MCF 10A (cell line): ENCODE measurements at regions not wholly inside any gene's neighbourhood (a gene's known extent, or its start where the extent isn't known, plus 50 kb on each side); places are given as distances from the start of the nearest gene placed in this dataset.

Source experiments
- BruUV-seq: library from RNA; stranded (reverse); fragments of 400-500 nt; replicated peaks from 2 replicates; lab custom pipeline; 2021; lab: Mats Ljungman, UMichigan
- CTCF ChIA-PET: fragments of 300-600 bp; sonication (Branson Sonifier 250); formaldehyde crosslinking; extraction: SDS; loops from one replicate; lab custom pipeline; 2021; ENCODE audit warnings: antibody characterized with exemption, inconsistent platforms; lab: Yijun Ruan, JAX
- POLR2A ChIA-PET: fragments of 300-600, 350-650 bp; sonication (Branson Sonifier 250); formaldehyde crosslinking; extraction: SDS; loops from one replicate; lab custom pipeline; 2020; ENCODE audit warnings: antibody characterized with exemption, inconsistent platforms; lab: Yijun Ruan, JAX
- DNase-seq: peaks from one replicate; pipeline ENCODE4 v3.0.0-alpha.2; 2018; ENCODE audit not compliant: unreplicated experiment
- H3K27ac Mint-ChIP-seq: one replicate; pipeline ENCODE4 v1.8.0; 2022; ENCODE audit warnings: mild to moderate bottlenecking, low read depth, mixed read lengths; ENCODE audit not compliant: unreplicated experiment
- H3K27me3 Mint-ChIP-seq: one replicate; pipeline ENCODE4 v1.8.0; 2022; ENCODE audit warnings: mixed read lengths; ENCODE audit not compliant: insufficient read depth, unreplicated experiment
- H3K36me3 Mint-ChIP-seq: one replicate; pipeline ENCODE4 v1.8.0; 2022; ENCODE audit warnings: mild to moderate bottlenecking, moderate library complexity, mixed read lengths; ENCODE audit not compliant: insufficient read depth, unreplicated experiment
- H3K4me1 Mint-ChIP-seq: one replicate; pipeline ENCODE4 v1.8.0; 2022; ENCODE audit warnings: mixed read lengths; ENCODE audit not compliant: insufficient read depth, unreplicated experiment
- H3K4me3 Mint-ChIP-seq: one replicate; pipeline ENCODE4 v1.8.0; 2022; ENCODE audit warnings: mild to moderate bottlenecking, moderate library complexity, mixed read lengths; ENCODE audit not compliant: unreplicated experiment
- H3K9me3 Mint-ChIP-seq: one replicate; pipeline ENCODE4 v1.8.0; 2022; ENCODE audit warnings: mixed read lengths; ENCODE audit not compliant: unreplicated experiment
- intact Hi-C: fragments of 100-400 bp; cut with micrococcal nuclease; formaldehyde crosslinking; loops from 2 replicates; pipeline ENCODE4 v1.14.1; 2022
- TF ChIP-seq, protein P1 (sequence below): fragments of 200-600 bp; IDR thresholded peaks from one replicate; pipeline ENCODE4 v1.8.0; 2022; ENCODE audit warnings: antibody characterized with exemption, mild to moderate bottlenecking; ENCODE audit not compliant: unreplicated experiment

DNA sequence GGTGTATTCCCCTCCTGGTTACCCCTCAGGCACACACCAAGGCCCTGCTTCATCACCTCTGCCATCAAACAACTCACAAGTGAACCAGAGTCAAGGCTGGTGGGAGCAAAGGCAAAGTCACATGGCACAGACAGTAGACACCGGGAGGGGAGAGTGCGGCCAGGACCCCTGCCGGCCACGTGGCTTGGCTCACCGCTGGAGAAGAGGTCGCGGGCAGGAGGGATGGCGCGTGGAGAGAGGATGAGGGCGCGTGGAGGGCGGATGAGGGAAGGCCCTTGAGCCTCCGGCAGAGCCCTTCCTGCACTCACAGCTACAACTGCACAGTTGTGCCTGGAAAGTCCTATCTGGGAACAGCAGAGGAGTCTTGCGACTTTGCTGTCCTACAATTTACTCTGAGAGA lies 104.2 kb upstream of the ADRA2C start:
- TF ChIP-seq, protein P1, sequence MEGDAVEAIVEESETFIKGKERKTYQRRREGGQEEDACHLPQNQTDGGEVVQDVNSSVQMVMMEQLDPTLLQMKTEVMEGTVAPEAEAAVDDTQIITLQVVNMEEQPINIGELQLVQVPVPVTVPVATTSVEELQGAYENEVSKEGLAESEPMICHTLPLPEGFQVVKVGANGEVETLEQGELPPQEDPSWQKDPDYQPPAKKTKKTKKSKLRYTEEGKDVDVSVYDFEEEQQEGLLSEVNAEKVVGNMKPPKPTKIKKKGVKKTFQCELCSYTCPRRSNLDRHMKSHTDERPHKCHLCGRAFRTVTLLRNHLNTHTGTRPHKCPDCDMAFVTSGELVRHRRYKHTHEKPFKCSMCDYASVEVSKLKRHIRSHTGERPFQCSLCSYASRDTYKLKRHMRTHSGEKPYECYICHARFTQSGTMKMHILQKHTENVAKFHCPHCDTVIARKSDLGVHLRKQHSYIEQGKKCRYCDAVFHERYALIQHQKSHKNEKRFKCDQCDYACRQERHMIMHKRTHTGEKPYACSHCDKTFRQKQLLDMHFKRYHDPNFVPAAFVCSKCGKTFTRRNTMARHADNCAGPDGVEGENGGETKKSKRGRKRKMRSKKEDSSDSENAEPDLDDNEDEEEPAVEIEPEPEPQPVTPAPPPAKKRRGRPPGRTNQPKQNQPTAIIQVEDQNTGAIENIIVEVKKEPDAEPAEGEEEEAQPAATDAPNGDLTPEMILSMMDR, result no peak
- no peaks in the 10 kb centered on the region for H3K4me1 Mint-ChIP-seq
- no peaks in the 10 kb centered on the region for H3K9me3 Mint-ChIP-seq
- BruUV-seq, result no TSS peak
- H3K36me3 Mint-ChIP-seq, result peaks cover 6% of the 10 kb centered on the region
- DNase-seq, result no peak
- ChIA-PET CTCF (no interaction called here), POLR2A (no interaction called here)
- intact Hi-C loops, result no loop called here
- no peak overlapping the region for H3K4me3 Mint-ChIP-seq
- peaks cover 51% of the 10 kb centered on the region for H3K27me3 Mint-ChIP-seq
- no peak overlapping the region for H3K27ac Mint-ChIP-seq

DNA sequence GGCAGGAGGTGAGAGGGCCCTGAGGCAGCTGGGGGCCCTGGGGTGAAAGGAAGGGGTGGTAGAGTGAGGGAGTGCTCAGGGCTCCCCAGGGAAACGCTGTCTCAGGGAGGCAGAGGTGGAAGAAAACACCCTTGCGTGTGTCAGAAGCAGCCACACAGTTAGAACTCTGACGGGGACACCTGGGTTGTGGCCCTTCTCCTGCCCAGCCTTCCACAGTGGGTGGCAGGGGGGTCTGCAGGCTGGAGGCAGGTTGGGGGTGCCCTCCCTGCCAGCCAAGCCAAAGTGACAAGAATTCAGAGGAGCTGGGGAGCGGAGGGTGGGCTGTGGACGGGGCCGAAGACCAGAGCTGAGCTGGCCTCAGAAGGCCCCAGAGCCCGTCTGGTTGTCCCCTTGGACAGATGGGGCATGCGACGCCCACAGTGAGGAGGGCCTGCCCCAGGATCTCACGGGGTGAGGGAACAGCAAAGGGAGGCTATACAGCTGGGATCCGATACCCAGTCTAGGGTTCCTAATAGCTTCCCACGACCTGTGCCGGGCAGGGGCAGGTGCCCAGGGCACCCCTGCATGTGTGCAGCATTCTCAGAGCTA lies 105.2 kb upstream of the ADRA2C start:
- no peaks in the 10 kb centered on the region for H3K9me3 Mint-ChIP-seq
- BruUV-seq, result no TSS peak
- no peak overlapping the region for H3K27ac Mint-ChIP-seq
- intact Hi-C loops, result no loop called here
- H3K36me3 Mint-ChIP-seq, result peaks cover 6% of the 10 kb centered on the region
- no peak overlapping the region for H3K4me3 Mint-ChIP-seq
- peaks cover 61% of the 10 kb centered on the region for H3K27me3 Mint-ChIP-seq
- H3K4me1 Mint-ChIP-seq, result no peaks in the 10 kb centered on the region
- ChIA-PET POLR2A (no interaction called here), CTCF (no interaction called here)
- TF ChIP-seq, protein P1, result no peak
- DNase-seq, result no peak

DNA sequence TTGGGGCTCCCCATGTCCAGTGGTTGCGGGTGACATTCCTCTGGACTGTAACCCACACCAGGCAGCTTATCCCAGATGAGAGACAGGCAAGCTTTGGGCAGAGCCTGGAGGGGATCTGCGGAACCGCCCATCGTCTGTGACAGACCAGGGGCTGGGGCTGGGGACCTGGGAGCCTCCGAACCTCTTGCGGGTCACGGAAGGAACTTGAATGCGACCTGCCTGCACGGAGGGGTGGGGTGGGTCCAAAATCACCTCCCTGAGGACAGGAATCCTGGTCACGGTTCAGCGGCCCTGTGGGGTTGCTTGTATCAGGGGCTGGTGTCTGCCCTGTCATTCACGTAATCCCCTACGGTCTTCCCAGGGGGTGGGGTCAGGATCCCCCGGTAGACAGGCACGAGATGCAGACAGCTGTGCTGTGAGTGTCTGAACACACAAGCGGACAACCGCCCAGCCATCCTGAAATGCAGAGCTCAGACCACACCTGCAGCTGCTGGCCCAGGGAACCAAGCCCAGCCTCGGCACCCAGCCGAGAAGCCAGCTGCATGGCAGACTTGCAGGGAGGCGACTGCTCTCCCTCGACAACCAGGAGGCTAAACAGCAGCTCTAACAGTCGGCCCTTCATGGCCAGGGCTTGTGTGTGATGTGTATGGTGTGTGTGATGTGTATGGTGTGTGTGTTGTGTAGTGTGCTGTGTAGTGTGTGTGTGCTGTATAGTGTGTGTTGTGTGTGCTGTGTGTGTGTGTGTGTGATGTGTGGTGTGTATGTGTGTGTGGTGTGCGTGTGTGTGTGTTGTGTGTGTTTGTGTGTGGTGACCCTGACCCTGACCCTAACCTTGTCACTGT lies 105.9 kb upstream of the ADRA2C start:
- H3K9me3 Mint-ChIP-seq, result no peaks in the 10 kb centered on the region
- H3K36me3 Mint-ChIP-seq, result peaks cover 6% of the 10 kb centered on the region
- POLR2A ChIA-PET, result no interaction called here
- DNase-seq, result no peak
- CTCF ChIA-PET, result no interaction called here
- BruUV-seq, result no TSS peak
- H3K27me3 Mint-ChIP-seq, result peaks cover 67% of the 10 kb centered on the region
- intact Hi-C loops, result no loop called here
- no peak overlapping the region for H3K4me3 Mint-ChIP-seq
- H3K27ac Mint-ChIP-seq, result no peak overlapping the region
- TF ChIP-seq, protein P1, result no peak
- no peaks in the 10 kb centered on the region for H3K4me1 Mint-ChIP-seq

DNA sequence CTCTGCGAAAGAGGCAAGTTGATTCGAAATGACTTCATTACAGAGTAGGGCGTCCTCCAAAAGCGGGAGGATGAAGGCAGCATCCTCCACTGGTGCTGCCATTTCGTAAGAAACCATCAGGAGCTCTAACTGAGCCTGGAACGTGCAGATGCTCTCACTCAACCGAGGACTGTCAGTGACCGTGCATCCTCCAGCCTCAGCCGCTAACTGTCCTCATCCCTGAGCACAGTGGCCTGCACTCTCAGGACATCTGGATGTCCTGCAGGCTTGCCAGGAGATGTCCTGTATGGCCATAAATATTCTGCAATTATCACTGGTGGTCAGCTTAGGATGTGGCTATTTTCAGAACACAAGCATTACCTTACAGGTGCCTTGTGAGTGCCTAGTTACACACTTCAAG lies 107.1 kb upstream of the ADRA2C start:
- no peak for DNase-seq
- no peaks in the 10 kb centered on the region for H3K9me3 Mint-ChIP-seq

More for the DNA sequence above, 107.1 kb upstream of the ADRA2C start:
- TF ChIP-seq, protein P1, result no peak
- Mint-ChIP-seq H3K36me3 (peaks cover 6% of the 10 kb centered on the region), H3K4me1 (no peaks in the 10 kb centered on the region), H3K27me3 (peaks cover 79% of the 10 kb centered on the region), H3K27ac (no peak overlapping the region), H3K4me3 (no peak overlapping the region)
- BruUV-seq, result no TSS peak
- ChIA-PET CTCF (no interaction called here), POLR2A (no interaction called here)
- intact Hi-C loops, result no loop called here
